ENCODE measurements at regions not wholly inside any gene's neighbourhood (a gene's known extent, or its start where the extent isn't known, plus 50 kb on each side); places are given as distances from the start of the nearest gene placed in this dataset.
"Not testable (repeated sequence)": the region's sequence is repeated elsewhere in the genome, so short reads cannot be mapped to it uniquely, and the experiment has no call there.

DNA sequence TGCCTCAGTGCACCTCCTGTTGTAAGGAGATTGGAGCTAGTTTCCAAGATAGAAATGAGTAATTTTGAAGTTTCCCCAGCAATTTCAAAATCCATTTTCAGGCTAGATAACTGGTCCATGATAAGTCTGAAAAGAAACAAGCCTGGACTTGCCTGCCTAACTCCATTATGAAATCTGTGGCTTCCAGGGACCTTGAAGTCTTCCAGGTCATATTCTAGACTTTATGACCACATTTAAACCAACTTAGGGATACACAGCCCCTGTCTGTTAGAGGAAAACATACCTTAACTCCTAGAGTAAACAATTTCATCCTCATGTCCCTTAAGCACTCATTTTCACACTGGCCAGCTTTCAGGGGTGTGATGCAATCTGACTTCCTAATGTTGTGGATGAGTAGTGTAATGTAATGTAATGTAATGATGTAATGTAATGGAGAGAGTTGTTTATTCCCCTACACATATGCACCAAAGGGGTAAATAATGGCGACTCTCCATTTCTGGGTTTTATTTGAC lies 96.7 kb upstream of the FAM20A start:
- DNase-seq = no peak

DNA sequence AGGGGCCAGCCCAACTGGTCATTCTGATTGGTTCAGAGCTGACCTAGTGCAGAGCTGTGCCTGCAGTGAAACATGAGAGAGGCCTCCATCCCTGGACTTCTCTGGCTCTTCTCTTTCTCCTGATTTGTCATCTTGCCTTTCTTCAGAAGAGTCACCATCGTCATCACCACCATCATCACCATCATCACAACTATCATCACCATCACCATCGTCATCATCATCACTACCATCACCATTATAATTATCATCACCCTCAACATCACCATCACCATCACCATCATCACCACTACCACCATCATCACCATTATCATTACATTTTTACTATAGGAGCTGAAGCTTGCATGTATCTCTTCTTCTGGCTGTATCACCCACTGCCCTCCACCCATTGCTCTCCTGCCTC lies 94.5 kb upstream of the FAM20A start:
- no peak for DNase-seq

DNA sequence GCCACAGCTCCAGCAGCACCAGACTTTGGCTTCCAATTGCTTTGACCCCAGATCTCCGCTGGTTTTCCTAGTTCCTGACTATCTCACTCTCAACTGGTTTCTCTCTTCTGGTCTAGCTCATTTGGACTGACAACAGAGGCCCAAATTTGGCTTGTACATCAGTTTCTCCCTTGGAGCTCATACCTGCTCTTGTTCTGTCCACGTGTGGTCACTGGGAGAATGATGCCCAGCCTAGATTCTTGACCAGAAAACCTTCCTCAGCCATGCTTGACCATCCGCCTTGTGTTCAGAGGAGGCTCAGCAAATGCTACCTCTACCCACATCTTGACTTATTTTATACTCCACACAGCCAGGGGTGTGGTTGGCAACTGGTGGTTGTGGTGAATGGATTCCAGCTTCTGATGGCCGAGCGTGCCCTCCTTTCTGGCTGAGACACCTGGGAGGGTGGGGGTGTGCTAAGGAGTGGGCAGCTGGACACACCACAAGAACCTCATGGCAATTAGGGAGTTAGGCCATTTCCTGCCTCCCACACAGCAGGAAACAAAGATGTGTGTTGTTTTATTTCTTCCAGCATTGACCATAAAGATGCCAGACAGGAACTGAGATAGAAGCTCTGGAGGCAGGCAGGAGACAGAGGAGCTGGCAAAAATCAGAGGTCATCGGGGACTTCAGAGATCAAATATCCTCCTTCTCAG lies 93.8 kb upstream of the FAM20A start:
- DNase-seq = no peak

DNA sequence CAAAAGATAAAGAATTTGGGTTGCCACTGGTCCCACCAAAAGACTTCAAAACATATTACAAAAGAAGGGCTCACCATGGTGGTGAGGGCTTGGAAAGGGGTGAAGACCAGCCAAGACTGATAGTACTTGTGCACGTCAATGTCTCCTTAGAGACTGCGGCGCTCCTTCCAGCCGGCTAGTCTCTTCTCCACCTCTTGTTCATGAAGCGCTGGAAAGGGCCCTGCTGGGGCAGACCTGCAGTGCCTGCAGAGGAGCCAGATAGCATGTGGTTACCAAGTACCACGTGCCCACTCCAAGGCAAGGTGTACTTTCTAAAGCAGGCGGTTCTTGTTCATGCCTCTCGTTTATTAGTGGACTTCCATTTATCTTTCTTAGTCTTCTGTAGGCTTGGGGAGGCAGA lies 92.7 kb upstream of the FAM20A start:
- no peak for DNase-seq

DNA sequence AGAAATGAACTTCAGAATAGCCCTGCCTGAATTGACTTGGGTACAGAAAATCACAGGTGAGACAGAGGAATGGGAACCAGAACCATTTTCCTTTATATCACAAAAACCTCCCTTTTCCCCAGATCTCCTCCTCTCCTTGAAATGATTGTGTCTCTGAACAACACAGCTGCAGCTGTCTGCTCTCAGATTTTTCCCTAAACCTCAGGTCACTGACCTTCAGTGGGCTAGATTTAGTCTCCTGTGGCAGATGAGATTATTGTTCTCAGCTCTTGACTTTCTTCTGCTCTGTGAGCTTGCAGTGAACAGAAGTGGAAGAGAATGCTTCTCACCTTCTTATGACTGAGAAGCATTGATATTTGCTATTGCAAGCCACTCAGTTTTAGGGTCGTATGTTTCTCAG lies 92.3 kb upstream of the FAM20A start:
- DNase-seq = no peak

DNA sequence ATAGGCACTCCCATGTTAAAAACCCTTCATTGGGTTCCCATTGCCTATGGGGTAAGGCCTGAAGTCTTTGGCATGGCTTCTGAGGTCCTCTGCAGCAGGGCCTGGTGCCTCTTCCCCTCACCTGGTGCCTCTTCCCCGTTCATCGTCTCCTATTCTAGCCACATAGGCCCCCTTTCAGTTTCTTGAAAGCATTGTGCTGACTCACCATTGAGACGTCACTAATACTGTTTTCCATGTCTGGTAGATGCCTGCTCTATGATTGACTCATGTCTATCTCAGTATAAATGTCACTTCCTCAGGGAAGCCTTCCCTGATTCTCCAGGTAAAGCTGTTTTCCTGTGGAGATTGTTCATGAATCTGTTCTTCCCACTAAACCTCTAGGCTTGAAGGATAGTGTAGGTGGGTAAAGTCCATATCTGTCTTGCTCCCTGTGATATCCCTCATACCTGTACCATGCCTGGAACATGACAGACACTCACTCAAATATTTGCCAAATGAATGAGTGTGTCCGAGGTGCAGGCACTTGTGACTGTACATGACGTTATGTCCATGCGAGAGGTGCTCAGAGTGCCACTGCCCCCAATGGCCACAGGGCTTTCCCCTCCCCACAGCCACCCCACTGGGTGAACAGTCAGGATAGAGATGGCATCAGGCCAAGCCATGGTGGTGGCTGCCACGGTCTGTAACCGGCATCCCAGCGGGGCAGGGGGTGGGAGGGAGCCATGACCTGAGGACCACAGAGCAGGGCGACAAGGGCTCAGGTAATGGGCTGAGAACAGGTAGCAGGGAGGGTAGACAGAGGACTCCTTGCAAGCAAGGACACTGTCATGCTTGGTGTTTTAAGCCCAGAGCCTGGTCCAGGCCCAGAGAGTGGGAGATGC lies 85.2 kb upstream of the FAM20A start:
- no peak for DNase-seq

DNA sequence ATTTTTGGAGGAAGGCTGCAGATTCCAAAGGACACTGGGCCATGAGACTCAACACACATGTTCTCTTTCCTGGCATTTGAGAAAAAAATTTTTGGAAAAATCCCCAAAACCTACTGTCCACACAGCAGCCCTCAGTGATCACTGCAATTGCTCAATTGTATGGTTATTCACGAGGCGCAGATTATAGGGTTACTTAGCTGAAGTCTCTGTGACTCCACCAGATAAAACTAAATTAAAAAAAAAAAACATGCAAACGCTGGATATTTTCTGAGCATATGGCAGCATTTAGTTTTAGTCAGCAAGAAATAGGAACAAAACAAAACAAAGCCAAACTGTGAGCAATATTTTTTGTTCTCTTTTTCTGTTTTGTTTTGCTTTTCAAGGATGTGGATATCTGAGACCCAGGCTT lies 83.8 kb upstream of the FAM20A start:
- DNase-seq = no peak

DNA sequence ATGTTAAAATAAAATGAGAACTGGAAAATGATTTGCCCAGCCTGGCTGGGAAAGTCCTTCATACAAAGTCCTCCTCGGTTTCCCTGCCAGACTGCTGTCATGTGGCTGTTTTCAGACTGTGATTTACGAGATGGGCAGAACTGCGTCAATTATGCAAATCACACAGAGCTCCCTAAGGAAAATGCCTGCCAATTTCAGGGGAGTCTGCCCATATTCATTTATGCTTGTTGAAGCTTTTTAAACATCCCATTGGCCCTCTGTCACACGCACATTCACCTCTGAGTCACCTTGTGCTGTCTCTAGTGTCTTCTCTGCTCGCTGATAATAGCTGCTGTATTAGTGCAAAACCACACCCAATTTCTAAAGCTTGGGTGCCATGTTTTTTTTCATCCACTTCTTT lies 81.7 kb upstream of the FAM20A start:
- no peak for DNase-seq

DNA sequence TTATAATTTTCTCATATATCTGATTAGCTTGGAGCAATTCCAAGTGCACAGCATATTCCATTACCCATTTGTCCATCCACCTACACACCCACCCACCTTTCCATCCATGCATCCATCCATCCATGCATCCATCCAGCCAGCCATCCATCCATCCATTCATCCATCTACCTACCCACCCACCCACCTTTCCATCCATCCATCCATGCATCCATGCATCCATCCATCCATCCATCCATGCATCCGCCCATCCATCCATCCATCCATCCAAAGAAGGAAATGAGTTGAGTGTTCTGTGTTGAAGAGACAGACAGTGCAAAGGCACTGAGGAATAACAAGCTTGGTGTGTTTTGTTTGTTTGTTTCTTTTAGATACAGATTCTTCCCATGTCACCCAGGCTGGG lies 78.7 kb upstream of the FAM20A start:
- DNase-seq = no peak

DNA sequence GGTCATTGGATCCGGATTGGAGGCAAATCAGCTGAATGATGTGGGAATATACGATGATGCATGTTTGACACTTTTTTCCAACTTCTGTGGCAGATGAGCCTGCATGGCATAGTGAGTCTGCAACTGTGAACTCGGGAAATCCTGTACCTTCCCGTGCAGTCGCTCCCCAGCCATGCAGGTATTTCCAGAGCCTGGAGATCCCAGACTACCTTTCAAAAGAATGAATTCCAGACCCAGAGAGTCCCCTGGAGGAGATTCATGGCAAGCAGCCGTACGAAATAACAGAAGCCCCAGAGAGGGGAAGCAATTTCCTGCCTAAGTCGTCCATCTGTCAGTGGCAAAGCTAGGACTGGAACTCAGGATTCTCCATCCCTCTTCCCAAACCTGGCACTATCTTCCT lies 75.7 kb upstream of the FAM20A start:
- DNase-seq = no peak

DNA sequence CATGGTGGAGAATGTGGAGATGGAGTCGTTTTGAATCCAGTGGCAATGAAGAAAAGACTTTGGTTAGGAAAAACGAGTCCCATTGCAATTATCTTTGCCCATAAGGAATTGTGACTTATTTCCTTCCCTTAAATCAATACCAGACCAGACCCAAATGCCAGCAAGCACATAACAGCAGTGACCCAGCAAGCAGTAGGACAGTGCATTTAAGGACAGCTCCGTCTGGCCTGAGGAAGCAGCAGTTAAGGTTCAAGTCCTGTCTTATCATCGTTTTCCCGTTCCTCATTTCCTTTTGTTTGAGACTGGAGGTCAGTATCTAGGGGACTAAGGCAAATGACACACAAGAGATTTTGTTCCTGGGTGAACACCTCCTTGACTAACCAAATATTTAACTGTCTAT lies 74.6 kb upstream of the FAM20A start:
- DNase-seq = no peak

DNA sequence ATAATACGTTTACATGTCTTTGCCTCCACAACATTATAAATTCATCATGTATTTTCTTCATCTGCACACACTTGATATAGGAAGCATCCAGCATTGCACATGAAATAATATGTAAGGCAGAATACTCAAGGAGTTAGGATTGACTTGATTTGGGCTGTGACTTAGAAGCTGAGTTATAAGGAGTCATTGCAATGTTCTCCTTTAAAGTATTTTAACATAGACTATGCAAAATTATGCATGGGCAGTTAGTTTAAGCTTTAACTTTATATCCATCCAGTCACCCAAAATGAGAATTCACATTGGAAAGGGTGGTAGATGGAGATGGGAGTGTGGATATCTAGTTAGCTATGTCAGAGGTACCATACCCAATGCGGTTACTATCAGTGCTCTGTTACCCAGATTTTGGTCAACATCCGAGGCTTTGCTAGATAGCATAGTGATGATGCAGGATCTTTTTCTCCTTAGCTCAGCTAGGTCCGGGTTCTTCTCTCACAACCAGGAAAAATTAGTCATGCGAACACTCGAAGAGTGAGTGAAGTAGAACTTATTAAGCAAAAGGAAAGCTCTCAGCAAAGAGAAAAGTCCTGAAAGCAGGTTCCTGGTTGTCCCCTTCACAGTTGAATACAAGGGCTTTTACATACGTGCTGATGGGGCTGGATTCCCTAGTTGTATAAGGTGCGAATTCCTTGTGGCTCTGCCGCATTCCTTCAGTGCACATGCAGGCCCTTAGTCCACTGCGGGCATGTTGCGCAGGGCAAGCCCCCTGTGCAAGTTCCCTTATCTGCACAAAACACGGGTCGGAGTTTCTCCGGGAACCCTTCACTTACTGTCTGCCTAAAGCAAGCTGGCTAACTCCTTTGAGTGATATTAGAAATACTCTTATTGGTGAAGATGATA lies 73.1 kb upstream of the FAM20A start:
- DNase-seq = no peak

DNA sequence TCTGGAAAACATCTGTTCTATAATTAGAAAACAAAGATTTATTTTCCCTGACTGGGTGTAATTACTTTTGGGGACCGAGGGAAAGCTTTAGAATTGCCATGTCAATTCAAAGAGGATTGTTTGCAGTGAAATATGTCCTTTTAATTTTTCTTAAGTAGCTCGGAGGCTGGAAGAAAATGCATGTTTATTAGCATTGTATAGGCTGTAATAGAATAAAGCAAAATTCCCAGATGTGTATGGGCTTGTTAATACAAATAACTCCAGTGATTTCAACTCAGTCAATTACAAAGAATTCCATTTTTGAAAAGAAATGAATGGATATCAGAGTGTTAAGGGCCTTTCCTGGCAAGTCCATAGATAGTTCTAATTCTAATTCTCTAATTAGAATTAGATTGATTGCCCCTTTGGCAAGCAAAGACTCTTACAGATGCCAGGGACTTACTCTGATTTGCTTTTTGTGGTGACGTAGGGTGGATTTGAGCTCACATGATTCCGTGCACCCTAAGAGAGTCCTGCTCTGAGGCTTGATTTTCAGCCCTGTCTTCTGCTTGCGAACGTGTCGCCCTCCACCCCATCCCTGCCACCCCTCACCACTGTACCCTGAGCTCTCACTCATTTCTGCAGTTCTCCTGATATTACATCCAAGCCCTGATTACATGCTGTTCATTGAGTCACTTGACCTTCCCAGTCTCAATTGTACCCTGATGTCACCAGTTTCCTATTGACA lies 70.0 kb upstream of the FAM20A start:
- no peak for DNase-seq

DNA sequence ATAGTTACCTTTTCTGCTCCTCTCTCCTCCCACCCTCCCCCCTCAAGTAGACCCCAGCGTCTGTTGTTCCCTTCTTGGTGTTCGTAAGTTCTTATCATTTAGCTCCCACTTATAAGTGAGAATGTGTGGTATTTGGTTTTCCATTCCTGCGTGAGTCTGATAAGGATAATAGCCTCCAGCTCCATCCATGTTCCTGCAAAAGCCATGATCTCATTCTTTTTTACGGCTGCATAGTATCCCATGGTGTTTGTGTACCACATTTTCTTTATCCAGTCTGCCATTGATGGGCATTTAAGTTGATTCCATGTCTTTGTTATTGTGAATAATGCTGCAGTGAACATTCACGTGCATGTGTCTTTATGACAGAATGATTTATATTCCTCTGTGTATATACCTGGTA lies 65.3 kb upstream of the FAM20A start:
- DNase-seq = not testable (repeated sequence)

DNA sequence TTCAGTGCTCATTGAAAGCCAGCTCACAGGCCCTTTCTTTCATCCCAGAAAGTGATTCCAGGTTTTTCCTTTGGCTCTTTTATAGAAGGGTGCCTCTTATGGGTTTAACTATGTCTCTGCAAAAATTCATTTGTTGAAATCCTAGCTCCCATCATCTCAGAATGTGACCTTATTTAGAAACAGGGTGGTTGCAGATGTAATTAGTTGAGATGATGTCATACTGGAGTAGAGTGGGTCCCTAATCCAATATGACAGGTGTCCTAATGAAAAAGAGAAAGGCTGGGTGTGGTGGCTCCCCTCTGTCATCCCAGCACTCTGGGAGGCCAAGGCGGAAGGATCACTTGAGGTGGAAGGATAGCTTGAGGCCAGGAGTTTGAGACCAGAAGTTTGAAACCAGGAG lies 64.2 kb upstream of the FAM20A start:
- DNase-seq = no peak

DNA sequence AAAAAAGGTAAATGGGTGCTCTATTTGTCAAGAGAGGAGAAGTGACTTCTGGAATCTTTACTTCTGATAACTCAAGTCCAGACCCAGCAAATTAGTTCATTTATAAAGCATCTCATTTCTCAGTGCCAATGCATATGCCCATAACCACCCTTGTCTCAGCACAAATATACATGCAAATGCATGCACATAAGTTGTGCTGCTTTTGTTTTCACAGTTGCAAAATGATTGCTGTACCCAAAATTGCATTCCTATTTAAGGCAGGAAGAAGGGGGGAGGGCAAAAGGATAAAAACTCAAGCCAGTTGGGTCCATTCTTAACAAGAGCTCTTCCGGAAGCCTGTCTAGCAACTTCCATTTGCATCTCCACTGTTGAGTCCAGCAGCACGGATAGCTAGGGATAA lies 61.3 kb upstream of the FAM20A start:
- DNase-seq = no peak

DNA sequence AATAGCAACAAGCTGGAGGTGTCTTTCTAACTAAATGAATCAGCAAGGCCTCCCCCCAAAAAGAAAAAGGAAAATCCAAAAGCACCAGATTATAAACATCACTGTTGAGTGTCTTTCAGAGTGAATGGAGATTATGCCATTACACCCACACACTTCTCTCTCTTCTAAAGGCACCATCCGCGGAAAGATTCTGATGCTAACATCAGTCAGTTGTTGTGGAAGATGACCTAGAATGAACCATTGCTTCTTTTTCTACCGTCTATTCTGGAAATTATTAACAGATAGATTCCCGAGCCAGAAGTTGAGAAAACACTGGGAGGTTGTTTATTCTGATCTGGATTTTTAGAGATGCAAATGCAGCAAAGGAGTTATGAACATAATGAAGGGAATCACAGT lies 60.9 kb upstream of the FAM20A start:
- no peak for DNase-seq

DNA sequence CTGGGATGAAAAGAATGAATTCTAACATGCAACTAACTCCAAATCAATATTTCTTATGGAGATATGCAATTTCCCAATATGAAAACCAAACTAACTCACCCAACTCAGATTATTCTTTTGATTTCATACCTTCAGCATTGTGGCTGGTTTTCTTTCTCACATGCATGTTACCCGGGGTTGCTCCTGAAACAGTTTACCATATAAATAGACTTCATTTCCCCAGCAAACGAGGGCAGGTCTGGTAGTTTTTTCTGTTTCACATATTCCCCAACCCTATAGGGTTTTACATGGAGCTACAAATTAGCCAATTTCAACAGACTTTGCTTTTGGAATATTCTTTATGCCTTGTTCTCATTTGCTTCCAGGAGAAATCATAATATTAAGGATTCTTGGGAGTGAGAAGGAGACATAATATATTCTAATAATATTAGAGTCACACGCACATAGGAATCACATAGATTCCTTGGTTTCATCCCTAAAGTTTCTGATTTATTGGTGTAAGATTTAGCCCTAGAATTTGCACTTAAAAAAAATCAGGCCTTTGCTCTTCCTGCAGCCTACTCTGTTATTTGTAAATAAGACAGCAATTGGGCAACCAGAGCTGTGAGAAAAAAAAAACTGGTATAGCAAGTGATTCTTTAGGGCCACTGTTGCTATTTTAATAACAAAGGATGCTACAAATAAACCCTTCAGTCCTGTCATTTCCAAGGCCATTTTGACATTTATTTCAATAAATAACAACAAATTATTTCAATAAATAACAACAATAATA lies 60.3 kb upstream of the FAM20A start:
- DNase-seq = no peak

DNA sequence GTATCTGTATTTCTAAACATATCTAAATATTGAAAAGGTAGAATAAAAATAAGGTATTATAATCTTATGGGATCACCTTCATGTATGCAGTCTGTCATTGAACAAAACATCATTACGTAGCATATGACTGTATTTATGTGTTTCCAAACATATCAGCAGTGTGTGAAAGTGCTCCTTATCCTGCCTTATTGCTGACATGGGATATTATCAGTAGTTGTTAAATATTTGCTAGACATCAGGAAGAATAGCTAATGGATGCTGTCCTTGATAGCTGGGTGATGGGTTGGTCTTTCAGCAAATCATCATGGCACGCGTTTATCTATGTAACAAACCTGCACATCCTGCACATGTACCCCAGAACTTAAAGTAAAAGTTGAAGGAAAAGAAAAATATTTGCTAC lies 59.1 kb upstream of the FAM20A start:
- DNase-seq = no peak

DNA sequence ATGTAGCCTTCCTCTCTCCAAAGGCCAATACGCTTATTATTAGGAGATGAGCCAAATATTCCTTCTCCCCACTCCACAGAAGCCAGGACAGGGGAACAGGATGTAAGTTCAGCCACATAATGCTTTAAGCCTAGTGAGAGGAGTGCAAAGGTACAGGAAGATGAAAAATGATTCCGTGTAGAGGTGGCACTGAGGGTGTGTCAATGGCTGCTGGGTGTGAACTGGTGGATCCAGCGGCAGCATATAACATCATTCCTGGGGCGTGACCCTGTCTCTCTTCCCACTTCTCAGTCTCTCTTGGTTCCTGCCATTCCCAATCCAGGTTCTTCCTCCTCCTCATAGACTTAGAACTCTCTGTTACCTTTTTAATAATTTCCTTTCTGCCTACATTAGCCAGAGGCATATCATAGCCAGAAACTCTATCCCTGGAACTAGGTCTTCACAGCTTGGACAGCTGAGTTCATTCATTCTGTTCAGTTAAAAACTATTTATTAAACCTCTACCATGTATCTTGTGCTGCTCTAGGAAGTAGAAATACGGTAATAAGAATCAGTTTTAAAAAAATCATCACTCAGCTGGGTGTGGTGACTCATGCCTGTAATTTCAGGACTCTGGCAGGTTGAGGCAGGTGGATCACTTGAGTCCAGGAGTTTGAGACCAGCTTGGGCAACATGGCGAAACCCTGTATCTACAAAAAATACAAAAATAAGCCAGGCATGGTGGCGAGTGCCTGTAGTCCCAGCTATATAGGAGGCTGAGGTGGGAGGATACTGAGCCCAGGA lies 58.0 kb upstream of the FAM20A start:
- no peak for DNase-seq

DNA sequence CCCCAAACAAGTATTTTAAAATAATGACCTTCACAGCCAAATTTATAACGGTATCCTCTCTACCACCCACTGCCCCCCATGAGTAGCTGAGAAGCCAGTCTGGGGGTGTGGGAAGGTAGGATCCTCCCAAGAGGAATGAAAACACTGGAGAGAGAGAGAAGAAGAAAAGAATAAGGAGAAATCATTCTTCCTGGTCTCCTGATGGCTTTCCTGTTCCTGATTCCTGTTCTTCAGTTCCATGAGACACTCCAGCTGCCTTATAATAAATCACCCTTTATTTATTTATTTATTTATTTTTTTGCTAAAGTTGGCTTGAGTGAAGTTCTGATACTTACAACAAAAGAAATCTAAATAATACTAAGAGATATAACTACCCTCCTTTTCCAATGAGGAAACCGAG lies 56.4 kb upstream of the FAM20A start:
- no peak for DNase-seq

Data from NCI-H510A (cell line).